ENCODE measurements at regions not wholly inside any gene's neighbourhood (a gene's known extent, or its start where the extent isn't known, plus 50 kb on each side); places are given as distances from the start of the nearest gene placed in this dataset.

- no peak for DNase-seq (ENCODE audit: low spot score)
These were observed 336.0 kb downstream of the PDHA2 start for GRCh38 chr4:96175871-96176270.

GRCh38 chr4:96183611-96184010 is 343.7 kb downstream of the PDHA2 start:
- DNase-seq (ENCODE audit: low spot score), result no peak

- no peak for DNase-seq (ENCODE audit: low spot score)
These were observed 346.7 kb downstream of the PDHA2 start for GRCh38 chr4:96186593-96186992.

- DNase-seq (ENCODE audit: low spot score), result no peak
These were observed 349.9 kb downstream of the PDHA2 start for GRCh38 chr4:96189761-96190160.

GRCh38 chr4:96193061-96193460 is 353.2 kb downstream of the PDHA2 start:
- DNase-seq (ENCODE audit: low spot score), result no peak

- no peak for DNase-seq (ENCODE audit: low spot score)
These were observed 355.1 kb downstream of the PDHA2 start for GRCh38 chr4:96194993-96195392.

GRCh38 chr4:96205143-96205936 is 365.4 kb downstream of the PDHA2 start:
- no peak for DNase-seq (ENCODE audit: low spot score)

- DNase-seq (ENCODE audit: low spot score), result no peak
These were observed 387.6 kb downstream of the PDHA2 start for GRCh38 chr4:96227515-96227914.

- DNase-seq (ENCODE audit: low spot score), result no peak
These were observed 388.6 kb downstream of the PDHA2 start for GRCh38 chr4:96228463-96228862.

- no peak for DNase-seq (ENCODE audit: low spot score)
These were observed 400.1 kb downstream of the PDHA2 start for GRCh38 chr4:96240041-96240440.

GRCh38 chr4:96241819-96242218 is 401.9 kb downstream of the PDHA2 start:
- no peak for DNase-seq (ENCODE audit: low spot score)

GRCh38 chr4:96247096-96247495 is 407.2 kb downstream of the PDHA2 start:
- no peak for DNase-seq (ENCODE audit: low spot score)

- DNase-seq (ENCODE audit: low spot score), result no peak
These were observed 408.3 kb downstream of the PDHA2 start for GRCh38 chr4:96248225-96248624.

GRCh38 chr4:96260064-96260682 is 420.3 kb downstream of the PDHA2 start:
- DNase-seq (ENCODE audit: low spot score), result peak; percentile 28

GRCh38 chr4:96262057-96262456 is 422.2 kb downstream of the PDHA2 start:
- no peak for DNase-seq (ENCODE audit: low spot score)

- DNase-seq (ENCODE audit: low spot score), result peak; percentile 47
These were observed 423.4 kb downstream of the PDHA2 start for GRCh38 chr4:96263291-96263690.

- no peak for DNase-seq (ENCODE audit: low spot score)
These were observed 425.1 kb downstream of the PDHA2 start for GRCh38 chr4:96264941-96265463.

GRCh38 chr4:96293806-96294205 is 453.9 kb downstream of the PDHA2 start:
- DNase-seq (ENCODE audit: low spot score), result no peak

- peak; percentile 9 for DNase-seq (ENCODE audit: low spot score)
These were observed 455.3 kb downstream of the PDHA2 start for GRCh38 chr4:96295143-96295741.

- DNase-seq (ENCODE audit: low spot score), result no peak
These were observed 461.8 kb downstream of the PDHA2 start for GRCh38 chr4:96301715-96302114.

- DNase-seq (ENCODE audit: low spot score), result peak; percentile 5
These were observed 465.1 kb downstream of the PDHA2 start for GRCh38 chr4:96305030-96305429.

GRCh38 chr4:96312046-96312685 is 472.3 kb downstream of the PDHA2 start:
- DNase-seq (ENCODE audit: low spot score), result no peak
